ENCODE measurements at regions not wholly inside any gene's neighbourhood (a gene's known extent, or its start where the extent isn't known, plus 50 kb on each side); places are given as distances from the start of the nearest gene placed in this dataset.

DNA sequence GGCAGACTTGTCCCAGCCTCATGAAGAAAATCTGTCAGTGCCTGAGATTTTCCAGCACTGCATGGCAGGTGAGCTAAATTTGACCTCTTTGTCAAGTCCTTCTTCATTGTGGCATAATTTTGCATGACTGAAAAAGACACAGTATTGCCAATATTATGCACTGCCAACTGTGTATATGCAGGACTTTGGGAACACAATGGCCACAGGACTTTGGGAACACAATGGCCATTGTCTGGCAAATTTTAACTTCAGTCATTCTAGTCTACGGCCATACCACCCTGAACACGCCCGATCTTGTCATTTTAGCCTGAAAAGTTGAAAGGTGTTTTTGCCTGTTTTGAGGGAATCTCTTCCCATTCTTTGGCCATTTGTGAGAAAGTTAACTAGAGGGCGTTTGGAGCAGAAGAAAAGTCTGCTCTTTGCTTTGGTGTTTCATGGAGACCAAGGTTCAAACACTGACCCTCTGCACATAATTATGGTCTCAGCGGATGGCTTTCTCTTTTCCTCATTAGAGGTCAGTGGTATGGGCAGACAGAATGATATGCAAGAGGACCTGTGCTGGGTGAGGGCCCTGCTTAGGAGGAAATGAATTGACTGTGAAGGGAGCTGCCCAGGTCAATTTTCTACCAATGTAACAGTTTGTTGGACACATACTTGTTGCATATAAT lies 72.4 kb upstream of the NEK7 start:
- no peak for TF ChIP-seq POLR2AphosphoS5 (IDR thresholded peaks at IDR 0.05; ENCODE audit: low read length)
- TF ChIP-seq POLR2A (IDR thresholded peaks at IDR 0.05; ENCODE audit: low read depth, low read length), result no peak
- TF ChIP-seq IKZF1 (conservative IDR thresholded peaks at IDR 0.05), result no peak
- TF ChIP-seq, protein P1, sequence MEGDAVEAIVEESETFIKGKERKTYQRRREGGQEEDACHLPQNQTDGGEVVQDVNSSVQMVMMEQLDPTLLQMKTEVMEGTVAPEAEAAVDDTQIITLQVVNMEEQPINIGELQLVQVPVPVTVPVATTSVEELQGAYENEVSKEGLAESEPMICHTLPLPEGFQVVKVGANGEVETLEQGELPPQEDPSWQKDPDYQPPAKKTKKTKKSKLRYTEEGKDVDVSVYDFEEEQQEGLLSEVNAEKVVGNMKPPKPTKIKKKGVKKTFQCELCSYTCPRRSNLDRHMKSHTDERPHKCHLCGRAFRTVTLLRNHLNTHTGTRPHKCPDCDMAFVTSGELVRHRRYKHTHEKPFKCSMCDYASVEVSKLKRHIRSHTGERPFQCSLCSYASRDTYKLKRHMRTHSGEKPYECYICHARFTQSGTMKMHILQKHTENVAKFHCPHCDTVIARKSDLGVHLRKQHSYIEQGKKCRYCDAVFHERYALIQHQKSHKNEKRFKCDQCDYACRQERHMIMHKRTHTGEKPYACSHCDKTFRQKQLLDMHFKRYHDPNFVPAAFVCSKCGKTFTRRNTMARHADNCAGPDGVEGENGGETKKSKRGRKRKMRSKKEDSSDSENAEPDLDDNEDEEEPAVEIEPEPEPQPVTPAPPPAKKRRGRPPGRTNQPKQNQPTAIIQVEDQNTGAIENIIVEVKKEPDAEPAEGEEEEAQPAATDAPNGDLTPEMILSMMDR (IDR thresholded peaks at IDR 0.05 in 2 of 3, conservative IDR thresholded peaks at IDR 0.05 in 1 of 3; ENCODE audit: control insufficient read depth in 2 of 3, extremely low read depth in 1 of 3, insufficient read depth in 1 of 3, low read depth in 3 of 3, low read length in 3 of 3), result no peak
- TF ChIP-seq PAX8 (IDR thresholded peaks at IDR 0.05), result no peak
- TF ChIP-seq SUPT20H (IDR thresholded peaks at IDR 0.05; ENCODE audit: borderline replicate concordance, control insufficient read depth, low read depth, low read length), result no peak
- TF ChIP-seq SREBF2 (IDR thresholded peaks at IDR 0.05; ENCODE audit: low read length), result no peak
- TF ChIP-seq, protein P2, sequence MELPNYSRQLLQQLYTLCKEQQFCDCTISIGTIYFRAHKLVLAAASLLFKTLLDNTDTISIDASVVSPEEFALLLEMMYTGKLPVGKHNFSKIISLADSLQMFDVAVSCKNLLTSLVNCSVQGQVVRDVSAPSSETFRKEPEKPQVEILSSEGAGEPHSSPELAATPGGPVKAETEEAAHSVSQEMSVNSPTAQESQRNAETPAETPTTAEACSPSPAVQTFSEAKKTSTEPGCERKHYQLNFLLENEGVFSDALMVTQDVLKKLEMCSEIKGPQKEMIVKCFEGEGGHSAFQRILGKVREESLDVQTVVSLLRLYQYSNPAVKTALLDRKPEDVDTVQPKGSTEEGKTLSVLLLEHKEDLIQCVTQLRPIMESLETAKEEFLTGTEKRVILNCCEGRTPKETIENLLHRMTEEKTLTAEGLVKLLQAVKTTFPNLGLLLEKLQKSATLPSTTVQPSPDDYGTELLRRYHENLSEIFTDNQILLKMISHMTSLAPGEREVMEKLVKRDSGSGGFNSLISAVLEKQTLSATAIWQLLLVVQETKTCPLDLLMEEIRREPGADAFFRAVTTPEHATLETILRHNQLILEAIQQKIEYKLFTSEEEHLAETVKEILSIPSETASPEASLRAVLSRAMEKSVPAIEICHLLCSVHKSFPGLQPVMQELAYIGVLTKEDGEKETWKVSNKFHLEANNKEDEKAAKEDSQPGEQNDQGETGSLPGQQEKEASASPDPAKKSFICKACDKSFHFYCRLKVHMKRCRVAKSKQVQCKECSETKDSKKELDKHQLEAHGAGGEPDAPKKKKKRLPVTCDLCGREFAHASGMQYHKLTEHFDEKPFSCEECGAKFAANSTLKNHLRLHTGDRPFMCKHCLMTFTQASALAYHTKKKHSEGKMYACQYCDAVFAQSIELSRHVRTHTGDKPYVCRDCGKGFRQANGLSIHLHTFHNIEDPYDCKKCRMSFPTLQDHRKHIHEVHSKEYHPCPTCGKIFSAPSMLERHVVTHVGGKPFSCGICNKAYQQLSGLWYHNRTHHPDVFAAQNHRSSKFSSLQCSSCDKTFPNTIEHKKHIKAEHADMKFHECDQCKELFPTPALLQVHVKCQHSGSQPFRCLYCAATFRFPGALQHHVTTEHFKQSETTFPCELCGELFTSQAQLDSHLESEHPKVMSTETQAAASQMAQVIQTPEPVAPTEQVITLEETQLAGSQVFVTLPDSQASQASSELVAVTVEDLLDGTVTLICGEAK (IDR thresholded peaks at IDR 0.05; ENCODE audit: borderline replicate concordance), result no peak
- TF ChIP-seq, protein P3, sequence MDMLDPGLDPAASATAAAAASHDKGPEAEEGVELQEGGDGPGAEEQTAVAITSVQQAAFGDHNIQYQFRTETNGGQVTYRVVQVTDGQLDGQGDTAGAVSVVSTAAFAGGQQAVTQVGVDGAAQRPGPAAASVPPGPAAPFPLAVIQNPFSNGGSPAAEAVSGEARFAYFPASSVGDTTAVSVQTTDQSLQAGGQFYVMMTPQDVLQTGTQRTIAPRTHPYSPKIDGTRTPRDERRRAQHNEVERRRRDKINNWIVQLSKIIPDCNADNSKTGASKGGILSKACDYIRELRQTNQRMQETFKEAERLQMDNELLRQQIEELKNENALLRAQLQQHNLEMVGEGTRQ (IDR thresholded peaks at IDR 0.05; ENCODE audit: borderline replicate concordance, low read depth, low read length), result no peak
- TF ChIP-seq POLR2AphosphoS2 (IDR thresholded peaks at IDR 0.05; ENCODE audit: low read depth, low read length), result no peak
